ENCODE measurements at regions not wholly inside any gene's neighbourhood (a gene's known extent, or its start where the extent isn't known, plus 50 kb on each side); places are given as distances from the start of the nearest gene placed in this dataset.

GRCh38 chr11:80849253-80849652 lies 1408.4 kb upstream of the TENM4 start:
- TF ChIP-seq, protein P1, sequence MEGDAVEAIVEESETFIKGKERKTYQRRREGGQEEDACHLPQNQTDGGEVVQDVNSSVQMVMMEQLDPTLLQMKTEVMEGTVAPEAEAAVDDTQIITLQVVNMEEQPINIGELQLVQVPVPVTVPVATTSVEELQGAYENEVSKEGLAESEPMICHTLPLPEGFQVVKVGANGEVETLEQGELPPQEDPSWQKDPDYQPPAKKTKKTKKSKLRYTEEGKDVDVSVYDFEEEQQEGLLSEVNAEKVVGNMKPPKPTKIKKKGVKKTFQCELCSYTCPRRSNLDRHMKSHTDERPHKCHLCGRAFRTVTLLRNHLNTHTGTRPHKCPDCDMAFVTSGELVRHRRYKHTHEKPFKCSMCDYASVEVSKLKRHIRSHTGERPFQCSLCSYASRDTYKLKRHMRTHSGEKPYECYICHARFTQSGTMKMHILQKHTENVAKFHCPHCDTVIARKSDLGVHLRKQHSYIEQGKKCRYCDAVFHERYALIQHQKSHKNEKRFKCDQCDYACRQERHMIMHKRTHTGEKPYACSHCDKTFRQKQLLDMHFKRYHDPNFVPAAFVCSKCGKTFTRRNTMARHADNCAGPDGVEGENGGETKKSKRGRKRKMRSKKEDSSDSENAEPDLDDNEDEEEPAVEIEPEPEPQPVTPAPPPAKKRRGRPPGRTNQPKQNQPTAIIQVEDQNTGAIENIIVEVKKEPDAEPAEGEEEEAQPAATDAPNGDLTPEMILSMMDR (IDR thresholded peaks at IDR 0.05; ENCODE audit: insufficient read depth, low read length, severe bottlenecking) = no peak
- Histone ChIP-seq H3K36me3 (ENCODE audit: control insufficient read depth, insufficient read depth, low read length) (no peaks in the 10 kb centered on the region), H3K4me3 (ENCODE audit: low read depth, low read length) (no peak overlapping the region), H3K27me3 (ENCODE audit: control insufficient read depth, insufficient read depth, low read length) (no peaks in the 10 kb centered on the region)
- FAIRE-seq (no peak), DNase-seq (ENCODE audit: low read depth) (no peak)

GRCh38 chr11:80846979-80847378 lies 1406.1 kb upstream of the TENM4 start:
- DNase-seq (ENCODE audit: low read depth) = peak; percentile 26
- TF ChIP-seq, protein P1 (IDR thresholded peaks at IDR 0.05; ENCODE audit: insufficient read depth, low read length, severe bottlenecking) = no peak
- no peak overlapping the region for H3K4me3 ChIP-seq (ENCODE audit: low read depth, low read length)
- H3K36me3 ChIP-seq (ENCODE audit: control insufficient read depth, insufficient read depth, low read length) = no peaks in the 10 kb centered on the region
- no peak for FAIRE-seq
- no peaks in the 10 kb centered on the region for H3K27me3 ChIP-seq (ENCODE audit: control insufficient read depth, insufficient read depth, low read length)

DNA sequence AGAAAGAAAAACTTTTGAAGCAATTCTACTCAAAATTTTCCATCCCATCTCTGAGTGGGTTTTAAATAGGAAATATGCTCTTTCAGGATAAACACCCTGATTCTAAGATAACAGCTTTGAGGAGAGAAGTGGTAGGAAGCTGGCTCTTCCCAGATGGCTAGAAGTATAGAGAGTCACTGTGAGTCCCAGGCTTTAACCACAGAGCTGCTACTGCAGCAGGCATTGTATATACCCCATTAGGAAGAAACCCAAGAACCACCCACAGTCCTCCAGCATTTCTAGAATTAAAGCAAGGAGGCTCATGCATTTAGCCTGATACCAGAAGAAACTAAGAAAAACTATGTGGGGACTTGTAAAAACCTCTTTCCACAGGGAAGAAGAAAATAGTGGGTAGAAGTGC lies 1405.6 kb upstream of the TENM4 start:
- Histone ChIP-seq H3K4me3 (ENCODE audit: low read depth, low read length) (no peak overlapping the region), H3K36me3 (ENCODE audit: control insufficient read depth, insufficient read depth, low read length) (no peaks in the 10 kb centered on the region), H3K27me3 (ENCODE audit: control insufficient read depth, insufficient read depth, low read length) (no peaks in the 10 kb centered on the region)
- TF ChIP-seq, protein P1 (IDR thresholded peaks at IDR 0.05; ENCODE audit: insufficient read depth, low read length, severe bottlenecking) = no peak
- no peak for FAIRE-seq
- no peak for DNase-seq (ENCODE audit: low read depth)

DNA sequence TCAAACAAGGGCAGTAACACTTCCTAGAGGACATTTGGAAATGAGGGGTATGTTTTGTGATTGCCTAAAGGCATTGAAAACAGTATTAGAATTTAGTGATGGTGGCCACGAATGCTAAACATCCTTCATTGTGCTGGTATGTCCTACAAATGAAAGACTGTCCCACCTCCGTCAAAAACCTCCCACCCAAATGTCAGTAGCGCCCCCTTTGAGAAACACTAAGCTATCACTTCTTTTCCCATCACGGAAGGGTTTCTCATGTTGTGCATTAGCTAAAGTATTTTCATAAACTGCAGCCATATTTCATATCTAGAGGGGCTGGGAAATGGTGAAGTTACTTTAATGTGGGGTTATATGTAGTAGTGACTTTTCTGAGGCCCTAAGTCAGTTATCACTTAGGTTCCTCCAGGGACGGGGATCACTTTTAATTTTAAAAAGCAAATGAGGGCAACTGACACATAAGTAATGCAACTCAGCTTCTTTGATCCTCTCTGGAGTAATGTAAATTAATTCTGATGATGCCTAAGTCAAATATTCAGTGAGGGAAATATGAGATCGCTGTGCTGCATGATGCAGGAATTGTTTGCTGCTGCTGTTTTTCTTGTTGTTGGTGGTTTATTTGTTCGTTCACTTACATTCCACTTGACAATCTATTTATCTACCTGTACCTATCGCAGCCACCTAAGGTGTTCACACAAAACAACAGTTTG lies 1403.4 kb upstream of the TENM4 start:
- no peak for DNase-seq (ENCODE audit: low read depth)
- FAIRE-seq = no peak
- TF ChIP-seq, protein P1 (IDR thresholded peaks at IDR 0.05; ENCODE audit: insufficient read depth, low read length, severe bottlenecking) = no peak
- Histone ChIP-seq H3K4me3 (ENCODE audit: low read depth, low read length) (no peak overlapping the region), H3K36me3 (ENCODE audit: control insufficient read depth, insufficient read depth, low read length) (no peaks in the 10 kb centered on the region), H3K27me3 (ENCODE audit: control insufficient read depth, insufficient read depth, low read length) (no peaks in the 10 kb centered on the region)

GRCh38 chr11:80843266-80843974 lies 1402.6 kb upstream of the TENM4 start:
- H3K36me3 ChIP-seq (ENCODE audit: control insufficient read depth, insufficient read depth, low read length) = no peaks in the 10 kb centered on the region
- H3K4me3 ChIP-seq (ENCODE audit: low read depth, low read length) = no peak overlapping the region
- FAIRE-seq = no peak
- H3K27me3 ChIP-seq (ENCODE audit: control insufficient read depth, insufficient read depth, low read length) = no peaks in the 10 kb centered on the region
- peak; percentile 31 for DNase-seq (ENCODE audit: low read depth)
- TF ChIP-seq, protein P1 (IDR thresholded peaks at IDR 0.05; ENCODE audit: insufficient read depth, low read length, severe bottlenecking) = no peak
